ENCODE measurements at regions not wholly inside any gene's neighbourhood (a gene's known extent, or its start where the extent isn't known, plus 50 kb on each side); places are given as distances from the start of the nearest gene placed in this dataset.

- TF ChIP-seq CTCF (conservative IDR thresholded peaks at IDR 0.05; ENCODE audit: low read depth, low read length) (no peak), EZH2 (IDR thresholded peaks at IDR 0.05; ENCODE audit: low read length, unreplicated experiment) (no peak), EZH2phosphoT487 (IDR thresholded peaks at IDR 0.05; ENCODE audit: borderline replicate concordance, low read length) (no peak)
Observed at GRCh38 chr4:100816436-100817045, 298.7 kb upstream of the EMCN start.
